PC-9 (cell line): ENCODE measurements at regions not wholly inside any gene's neighbourhood (a gene's known extent, or its start where the extent isn't known, plus 50 kb on each side); places are given as distances from the start of the nearest gene placed in this dataset.

Experiments
- BruUV-seq: library from RNA; stranded (reverse); fragments of 400-500 nt; replicated peaks from 2 replicates; lab custom pipeline; 2021; lab: Mats Ljungman, UMichigan
- CTCF ChIA-PET: fragments of 300-600 bp; sonication (Branson Sonifier 250); formaldehyde crosslinking; loops from one replicate; lab custom pipeline; 2022; ENCODE audit warnings: antibody characterized with exemption; lab: Charles Lee
- POLR2A ChIA-PET: fragments of 300-600 bp; sonication (Branson Sonifier 250); formaldehyde crosslinking; loops from one replicate; lab custom pipeline; 2022; ENCODE audit warnings: antibody characterized with exemption; ENCODE audit not compliant: unreplicated experiment; lab: Charles Lee
- DNase-seq, 2 experiments: peaks; one replicate each; pipeline versions ENCODE4 v3.0.0 to v3.0.0-alpha.2; 2015 to 2022; ENCODE audit warnings: mixed read lengths in 1 of 2
- H2AFZ ChIP-seq: fragments of 200-600 bp; sonication (generic); 2 replicates; pipeline ENCODE4 v1.8.1; 2017; ENCODE audit warnings: antibody characterized with exemption
- H3F3A ChIP-seq: fragments of 200-600 bp; sonication (generic); 2 replicates; pipeline ENCODE4 v1.8.1; 2017; ENCODE audit warnings: antibody characterized with exemption, mild to moderate bottlenecking, low read depth; ENCODE audit not compliant: insufficient read depth
- H3K27ac ChIP-seq: fragments of 200-600 bp; sonication (generic); 2 replicates; pipeline ENCODE4 v1.6.1; 2016; ENCODE audit warnings: mixed run types
- H3K27me3 ChIP-seq: fragments of 200-600 bp; sonication (generic); 2 replicates; pipeline ENCODE4 v1.6.1; 2016; ENCODE audit warnings: low read depth, mixed run types; ENCODE audit not compliant: insufficient read depth
- H3K36me3 ChIP-seq: fragments of 200-600 bp; sonication (generic); 2 replicates; pipeline ENCODE4 v1.6.1; 2016; ENCODE audit warnings: low read depth, mixed run types
- H3K4me1 ChIP-seq: fragments of 200-600 bp; sonication (generic); replicated peaks from 2 replicates; pipeline ENCODE4 v1.6.1; 2016; ENCODE audit warnings: mixed run types; ENCODE audit not compliant: insufficient read depth
- H3K4me2 ChIP-seq: fragments of 200-600 bp; sonication (generic); 2 replicates; pipeline ENCODE4 v1.6.1; 2017; ENCODE audit warnings: mixed run types
- H3K4me3 ChIP-seq: fragments of 200-600 bp; sonication (generic); 2 replicates; pipeline ENCODE4 v1.6.1; 2016; ENCODE audit warnings: mixed run types
- H3K79me2 ChIP-seq: fragments of 200-600 bp; sonication (generic); 2 replicates; pipeline ENCODE4 v1.6.1; 2017; ENCODE audit warnings: low read depth, mixed run types
- H3K9me2 ChIP-seq: fragments of 200-600 bp; sonication (generic); 2 replicates; pipeline ENCODE4 v1.8.1; 2017; ENCODE audit warnings: mild to moderate bottlenecking; ENCODE audit not compliant: insufficient read depth
- H3K9me3 ChIP-seq: fragments of 200-600 bp; sonication (generic); 2 replicates; pipeline ENCODE4 v1.8.1; 2016; ENCODE audit warnings: low read depth; ENCODE audit not compliant: insufficient read depth
- H4K20me1 ChIP-seq: fragments of 200-600 bp; sonication (generic); 2 replicates; pipeline ENCODE4 v1.8.1; 2017; ENCODE audit not compliant: insufficient read depth
- EZH2 ChIP-seq: fragments of 200-600 bp; sonication (generic); IDR thresholded peaks from 2 replicates; pipeline ENCODE4 v1.8.0; 2017; ENCODE audit warnings: antibody characterized with exemption, low read depth
- intact Hi-C: fragments of 100-400 bp; cut with micrococcal nuclease; formaldehyde crosslinking; loops from one replicate; pipeline ENCODE4 v1.10.0; 2022; ENCODE audit not compliant: unreplicated experiment
- TF ChIP-seq, protein P1 (sequence below): fragments of 200-600 bp; sonication (generic); conservative IDR thresholded peaks from 2 replicates; pipeline ENCODE4 v1.6.1; 2017; ENCODE audit warnings: mixed run types, antibody characterized with exemption, mild to moderate bottlenecking, moderate library complexity

- Histone ChIP-seq H3K9me3 (no peaks in the 10 kb centered on the region), H3F3A (no peaks in the 10 kb centered on the region), H3K27me3 (no peaks in the 10 kb centered on the region), H4K20me1 (no peaks in the 10 kb centered on the region), H3K4me2 (no peak overlapping the region), H2AFZ (no peak overlapping the region), H3K4me3 (no peak overlapping the region), H3K9me2 (no peaks in the 10 kb centered on the region), H3K27ac (no peak overlapping the region), H3K79me2 (no peaks in the 10 kb centered on the region), H3K4me1 (no peaks in the 10 kb centered on the region), H3K36me3 (no peaks in the 10 kb centered on the region)
- intact Hi-C loops, result no loop called here
- no peak for TF ChIP-seq EZH2
- TF ChIP-seq, protein P1, sequence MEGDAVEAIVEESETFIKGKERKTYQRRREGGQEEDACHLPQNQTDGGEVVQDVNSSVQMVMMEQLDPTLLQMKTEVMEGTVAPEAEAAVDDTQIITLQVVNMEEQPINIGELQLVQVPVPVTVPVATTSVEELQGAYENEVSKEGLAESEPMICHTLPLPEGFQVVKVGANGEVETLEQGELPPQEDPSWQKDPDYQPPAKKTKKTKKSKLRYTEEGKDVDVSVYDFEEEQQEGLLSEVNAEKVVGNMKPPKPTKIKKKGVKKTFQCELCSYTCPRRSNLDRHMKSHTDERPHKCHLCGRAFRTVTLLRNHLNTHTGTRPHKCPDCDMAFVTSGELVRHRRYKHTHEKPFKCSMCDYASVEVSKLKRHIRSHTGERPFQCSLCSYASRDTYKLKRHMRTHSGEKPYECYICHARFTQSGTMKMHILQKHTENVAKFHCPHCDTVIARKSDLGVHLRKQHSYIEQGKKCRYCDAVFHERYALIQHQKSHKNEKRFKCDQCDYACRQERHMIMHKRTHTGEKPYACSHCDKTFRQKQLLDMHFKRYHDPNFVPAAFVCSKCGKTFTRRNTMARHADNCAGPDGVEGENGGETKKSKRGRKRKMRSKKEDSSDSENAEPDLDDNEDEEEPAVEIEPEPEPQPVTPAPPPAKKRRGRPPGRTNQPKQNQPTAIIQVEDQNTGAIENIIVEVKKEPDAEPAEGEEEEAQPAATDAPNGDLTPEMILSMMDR, result no peak
- POLR2A ChIA-PET, result no interaction called here
- no TSS peak for BruUV-seq
- DNase-seq, result no peak
- CTCF ChIA-PET, result no interaction called here
These were observed 180.3 kb upstream of the FER start for GRCh38 chr5:108567429-108567828.

DNA sequence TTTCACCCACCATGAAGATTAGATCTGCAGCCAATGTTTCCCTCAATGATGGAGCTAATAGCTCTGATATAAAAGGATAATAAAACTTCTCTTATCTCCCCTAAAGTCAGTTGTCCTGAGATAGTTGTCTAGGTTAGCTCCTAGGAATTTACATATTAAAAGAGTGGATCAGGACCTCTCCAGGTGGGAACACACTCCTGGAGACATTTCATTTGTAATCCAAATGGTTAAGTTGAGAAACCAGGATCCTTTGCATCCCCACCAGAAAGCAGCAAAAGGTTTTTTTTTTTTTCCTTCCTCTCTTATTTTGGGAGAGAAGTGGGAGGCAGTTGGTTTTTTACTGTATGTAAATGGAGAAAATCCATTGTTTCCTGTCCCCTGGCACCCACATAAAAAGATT is 182.5 kb upstream of the FBXL17 start:
- Histone ChIP-seq H3K4me2 (no peak overlapping the region), H3K79me2 (no peaks in the 10 kb centered on the region), H2AFZ (no peak overlapping the region), H4K20me1 (no peaks in the 10 kb centered on the region), H3K27me3 (no peaks in the 10 kb centered on the region), H3K36me3 (no peaks in the 10 kb centered on the region), H3F3A (no peaks in the 10 kb centered on the region), H3K9me2 (no peaks in the 10 kb centered on the region), H3K27ac (no peak overlapping the region), H3K4me3 (no peak overlapping the region), H3K4me1 (no peaks in the 10 kb centered on the region), H3K9me3 (no peaks in the 10 kb centered on the region)
- ChIA-PET POLR2A (interaction anchor here (0.7 kb wide), 1 partner anchor 18 kb away, joined by 12 read pairs; no protein-coding TSS in a partner anchor), CTCF (no interaction called here)
- TF ChIP-seq, protein P1, result no peak
- TF ChIP-seq EZH2, result no peak
- DNase-seq, result no peak
- BruUV-seq, result no TSS peak
- intact Hi-C loops, result no loop called here

- POLR2A ChIA-PET, result no interaction called here
- H3K9me2 ChIP-seq, result no peaks in the 10 kb centered on the region
- BruUV-seq, result no TSS peak
- intact Hi-C loops, result no loop called here
- TF ChIP-seq, protein P1, result no peak
- no peak for TF ChIP-seq EZH2
- H3F3A ChIP-seq, result no peaks in the 10 kb centered on the region
- DNase-seq, result no peak
- no peak overlapping the region for H3K4me2 ChIP-seq
- CTCF ChIA-PET, result no interaction called here
- no peaks in the 10 kb centered on the region for H3K36me3 ChIP-seq
- no peaks in the 10 kb centered on the region for H3K9me3 ChIP-seq
- H3K27ac ChIP-seq, result no peak overlapping the region
- H2AFZ ChIP-seq, result no peak overlapping the region
- H4K20me1 ChIP-seq, result no peaks in the 10 kb centered on the region
- H3K4me3 ChIP-seq, result no peak overlapping the region
- H3K79me2 ChIP-seq, result no peaks in the 10 kb centered on the region
- H3K27me3 ChIP-seq, result no peaks in the 10 kb centered on the region
- H3K4me1 ChIP-seq, result no peaks in the 10 kb centered on the region
These were observed 180.2 kb upstream of the FBXL17 start for GRCh38 chr5:108562205-108562454.
